GM04504 (cell line): ENCODE measurements at regions not wholly inside any gene's neighbourhood (a gene's known extent, or its start where the extent isn't known, plus 50 kb on each side); places are given as distances from the start of the nearest gene placed in this dataset.
"Not testable (repeated sequence)": the region's sequence is repeated elsewhere in the genome, so short reads cannot be mapped to it uniquely, and the experiment has no call there.

ENCODE experiments used
- DNase-seq: peaks from one replicate; pipeline ENCODE4 v3.0.0-alpha.2; 2012; ENCODE audit warnings: low read depth

- no peak for DNase-seq
Observed at GRCh38 chr14:29982171-29982570, 54.5 kb upstream of the PRKD1 start.

GRCh38 chr14:29982993-29983392, 55.3 kb upstream of the PRKD1 start:
- DNase-seq: no peak

GRCh38 chr14:29990344-29990857, 62.8 kb upstream of the PRKD1 start:
- not testable (repeated sequence) for DNase-seq

GRCh38 chr14:29990993-29991392, 63.3 kb upstream of the PRKD1 start:
- no peak for DNase-seq

- no peak for DNase-seq
Observed at GRCh38 chr14:29993143-29993542, 65.5 kb upstream of the PRKD1 start.

- no peak for DNase-seq
Observed at GRCh38 chr14:29999013-29999539, 71.4 kb upstream of the PRKD1 start.

- no peak for DNase-seq
Observed at GRCh38 chr14:30002859-30003258, 75.2 kb upstream of the PRKD1 start.

- peak; percentile 24 for DNase-seq
Observed at GRCh38 chr14:30005114-30005808, 77.6 kb upstream of the PRKD1 start.

- DNase-seq: no peak
Observed at GRCh38 chr14:30006695-30007094, 79.0 kb upstream of the PRKD1 start.

GRCh38 chr14:30015489-30015888, 87.8 kb upstream of the PRKD1 start:
- DNase-seq: no peak

- DNase-seq: no peak
Observed at GRCh38 chr14:30016002-30016401, 88.4 kb upstream of the PRKD1 start.

GRCh38 chr14:30017370-30017993, 89.8 kb upstream of the PRKD1 start:
- no peak for DNase-seq

GRCh38 chr14:30020271-30020670, 92.6 kb upstream of the PRKD1 start:
- no peak for DNase-seq

- no peak for DNase-seq
Observed at GRCh38 chr14:30020687-30021086, 93.0 kb upstream of the PRKD1 start.

GRCh38 chr14:30023350-30023749, 95.7 kb upstream of the PRKD1 start:
- not testable (repeated sequence) for DNase-seq

GRCh38 chr14:30034152-30034551, 106.5 kb upstream of the PRKD1 start:
- DNase-seq: peak; percentile 16

GRCh38 chr14:30035361-30035760, 107.7 kb upstream of the PRKD1 start:
- DNase-seq: no peak

- no peak for DNase-seq
Observed at GRCh38 chr14:30045720-30046119, 118.1 kb upstream of the PRKD1 start.

GRCh38 chr14:30053103-30053502, 125.5 kb upstream of the PRKD1 start:
- no peak for DNase-seq

GRCh38 chr14:30054201-30054600, 126.6 kb upstream of the PRKD1 start:
- DNase-seq: no peak

- DNase-seq: no peak
Observed at GRCh38 chr14:30058401-30058800, 130.8 kb upstream of the PRKD1 start.

- DNase-seq: no peak
Observed at GRCh38 chr14:30063746-30064145, 136.1 kb upstream of the PRKD1 start.

GRCh38 chr14:30064454-30064853, 136.8 kb upstream of the PRKD1 start:
- peak; percentile 3 for DNase-seq
